T-cell (primary cell): ENCODE measurements at regions not wholly inside any gene's neighbourhood (a gene's known extent, or its start where the extent isn't known, plus 50 kb on each side); places are given as distances from the start of the nearest gene placed in this dataset.

Experiments
- ATAC-seq, 4 experiments: fragments of 200-7000 bp in 3 of 4; fragments of 150-1000 bp in 1 of 4; cut with Tn5 transposase; replicated peaks in 1 of 4; 1 replicate in 3 of 4; 2 replicates in 1 of 4; pipeline ENCODE4 v1.10.0; 2021; ENCODE audit warnings: moderate library complexity in 3 of 4, mild to moderate bottlenecking in 2 of 4, moderate number of reproducible peaks in 1 of 4
- CTCF ChIA-PET, 2 donors: fragments of 300-600 bp; sonication (Branson Sonifier 250); formaldehyde crosslinking; loops; one replicate each; lab custom pipeline; 2022; ENCODE audit warnings: antibody characterized with exemption in 2 of 2; lab: Charles Lee
- POLR2A ChIA-PET, 2 donors: fragments of 300-600 bp; sonication (Branson Sonifier 250); formaldehyde crosslinking; loops; one replicate each; lab custom pipeline; 2022; ENCODE audit warnings: antibody characterized with exemption in 2 of 2; lab: Charles Lee
- DNase-seq, 35 experiments: peaks; one replicate each; pipeline versions ENCODE4 v3.0.0 to v3.0.0-alpha.2; 2013 to 2023
- H3K27ac ChIP-seq: one replicate; pipeline ENCODE4 v1.5.1; 2013; ENCODE audit warnings: low read length
- H3K27me3 ChIP-seq, 2 experiments: replicated peaks in 1 of 2; 1 replicate in 1 of 2; 2 replicates in 1 of 2; pipeline versions ENCODE4 v1.6.1 to v1.7.0; 2013; ENCODE audit warnings: low read length in 1 of 2, mixed read lengths in 1 of 2; ENCODE audit not compliant: control insufficient read depth in 2 of 2, insufficient read depth in 2 of 2; ENCODE audit errors: extremely low read depth in 1 of 2
- H3K36me3 ChIP-seq, 2 donors: 1 replicate in 1 of 2; 2 replicates in 1 of 2; pipeline versions ENCODE4 v1.6.1 to v1.7.0; 2013; ENCODE audit warnings: low read length in 1 of 2; ENCODE audit not compliant: control insufficient read depth in 2 of 2, insufficient read depth in 1 of 2; ENCODE audit errors: extremely low read depth in 1 of 2
- H3K4me1 ChIP-seq, 2 experiments: 1 replicate in 1 of 2; 2 replicates in 1 of 2; pipeline versions ENCODE4 v1.6.1 to v1.7.0; 2013; ENCODE audit warnings: low read length in 2 of 2, mixed read lengths in 1 of 2; ENCODE audit not compliant: insufficient read depth in 2 of 2, control insufficient read depth in 1 of 2; ENCODE audit errors: extremely low read depth in 1 of 2
- H3K4me3 ChIP-seq, 2 donors: 1 replicate in 1 of 2; 2 replicates in 1 of 2; pipeline versions ENCODE4 v1.5.1 to v1.7.0; 2013; ENCODE audit warnings: mild to moderate bottlenecking in 2 of 2, low read length in 1 of 2, moderate library complexity in 1 of 2; ENCODE audit not compliant: control insufficient read depth in 1 of 2; ENCODE audit errors: extremely low read depth in 1 of 2
- H3K9me3 ChIP-seq: 2 replicates; pipeline ENCODE4 v1.7.0; 2013
- H3K27ac Mint-ChIP-seq, 2 donors: one replicate each; pipeline ENCODE4 v1.8.0; 2020 to 2021; ENCODE audit warnings: mild to moderate bottlenecking in 2 of 2, mixed read lengths in 2 of 2
- H3K27me3 Mint-ChIP-seq, 2 donors: one replicate each; pipeline ENCODE4 v1.8.0; 2021 to 2022; ENCODE audit warnings: mixed read lengths in 2 of 2
- H3K36me3 Mint-ChIP-seq: one replicate; pipeline ENCODE4 v1.8.0; 2021; ENCODE audit warnings: mixed read lengths
- H3K4me1 Mint-ChIP-seq, 3 donors: one replicate each; pipeline ENCODE4 v1.8.0; 2020 to 2022; ENCODE audit warnings: mixed read lengths in 3 of 3, mild to moderate bottlenecking in 1 of 3
- H3K4me3 Mint-ChIP-seq, 3 donors: one replicate each; pipeline ENCODE4 v1.8.0; 2020 to 2022; ENCODE audit warnings: mild to moderate bottlenecking in 3 of 3, mixed read lengths in 3 of 3, moderate library complexity in 3 of 3
- H3K9me3 Mint-ChIP-seq, 3 donors: one replicate each; pipeline ENCODE4 v1.8.0; 2020 to 2022; ENCODE audit warnings: mixed read lengths in 3 of 3
- WGBS: methylation state at CpG from one replicate; pipeline ENCODE4 v1.1.5; 2013; ENCODE audit warnings: missing lambda C conversion rate; ENCODE audit not compliant: insufficient coverage; 5-methylcytosine and 5-hydroxymethylcytosine counted together

- POLR2A ChIA-PET: no interaction called here
- Histone ChIP-seq H3K36me3 (no peaks in the 10 kb centered on the region), H3K4me3 (no peak overlapping the region), H3K27ac (no peak overlapping the region), H3K4me1 (no peaks in the 10 kb centered on the region), H3K9me3 (no peaks in the 10 kb centered on the region), H3K27me3 (no peaks in the 10 kb centered on the region)
- Mint-ChIP-seq H3K27me3 (no peaks in the 10 kb centered on the region), H3K36me3 (no peaks in the 10 kb centered on the region), H3K9me3 (peaks cover 0 to 9% (median 1%) of the 10 kb centered on the region in 3 donors), H3K4me3 (no peak overlapping the region), H3K27ac (no peak overlapping the region), H3K4me1 (no peaks in the 10 kb centered on the region)
- ATAC-seq (no peak), DNase-seq (no peak)
- CTCF ChIA-PET: no interaction called here
- no CpG with 5 or more reads among the region's 1 CpG for WGBS
Observed at GRCh38 chr11:92304271-92304670, 79.7 kb downstream of the FAT3 start.

GRCh38 chr11:92306966-92307510 lies 82.4 kb downstream of the FAT3 start:
- no peaks in the 10 kb centered on the region for H3K4me1 Mint-ChIP-seq

GRCh38 chr11:92308366-92308765 lies 83.7 kb downstream of the FAT3 start:
- Mint-ChIP-seq H3K36me3 (no peaks in the 10 kb centered on the region), H3K27ac (no peak overlapping the region), H3K27me3 (no peaks in the 10 kb centered on the region), H3K4me1 (no peaks in the 10 kb centered on the region), H3K9me3 (peaks cover 0 to 9% (median 0%) of the 10 kb centered on the region in 3 donors), H3K4me3 (no peak overlapping the region)
- no peaks in the 10 kb centered on the region for H3K9me3 ChIP-seq
- H3K4me1 ChIP-seq: no peaks in the 10 kb centered on the region
- CTCF ChIA-PET: no interaction called here
- no peak overlapping the region for H3K27ac ChIP-seq
- no peak overlapping the region for H3K4me3 ChIP-seq
- ATAC-seq: no peak
- no peaks in the 10 kb centered on the region for H3K36me3 ChIP-seq
- no peaks in the 10 kb centered on the region for H3K27me3 ChIP-seq
- POLR2A ChIA-PET: no interaction called here
- no peak for DNase-seq

More at GRCh38 chr11:92306966-92307510, 82.4 kb downstream of the FAT3 start:
- H3K27me3 ChIP-seq: no peaks in the 10 kb centered on the region
- CTCF ChIA-PET: no interaction called here
- WGBS: no CpG with 5 or more reads among the region's 1 CpG
- H3K27ac ChIP-seq: no peak overlapping the region
- no peak overlapping the region for H3K4me3 ChIP-seq
- H3K9me3 Mint-ChIP-seq: peaks cover 0 to 12% (median 1%) of the 10 kb centered on the region in 3 donors
- ATAC-seq: no peak
- POLR2A ChIA-PET: no interaction called here
- H3K4me3 Mint-ChIP-seq: no peak overlapping the region
- no peak overlapping the region for H3K27ac Mint-ChIP-seq
- DNase-seq: no peak
- no peaks in the 10 kb centered on the region for H3K4me1 ChIP-seq
- H3K36me3 Mint-ChIP-seq: no peaks in the 10 kb centered on the region
- no peaks in the 10 kb centered on the region for H3K9me3 ChIP-seq
- no peaks in the 10 kb centered on the region for H3K27me3 Mint-ChIP-seq
- H3K36me3 ChIP-seq: no peaks in the 10 kb centered on the region

DNA sequence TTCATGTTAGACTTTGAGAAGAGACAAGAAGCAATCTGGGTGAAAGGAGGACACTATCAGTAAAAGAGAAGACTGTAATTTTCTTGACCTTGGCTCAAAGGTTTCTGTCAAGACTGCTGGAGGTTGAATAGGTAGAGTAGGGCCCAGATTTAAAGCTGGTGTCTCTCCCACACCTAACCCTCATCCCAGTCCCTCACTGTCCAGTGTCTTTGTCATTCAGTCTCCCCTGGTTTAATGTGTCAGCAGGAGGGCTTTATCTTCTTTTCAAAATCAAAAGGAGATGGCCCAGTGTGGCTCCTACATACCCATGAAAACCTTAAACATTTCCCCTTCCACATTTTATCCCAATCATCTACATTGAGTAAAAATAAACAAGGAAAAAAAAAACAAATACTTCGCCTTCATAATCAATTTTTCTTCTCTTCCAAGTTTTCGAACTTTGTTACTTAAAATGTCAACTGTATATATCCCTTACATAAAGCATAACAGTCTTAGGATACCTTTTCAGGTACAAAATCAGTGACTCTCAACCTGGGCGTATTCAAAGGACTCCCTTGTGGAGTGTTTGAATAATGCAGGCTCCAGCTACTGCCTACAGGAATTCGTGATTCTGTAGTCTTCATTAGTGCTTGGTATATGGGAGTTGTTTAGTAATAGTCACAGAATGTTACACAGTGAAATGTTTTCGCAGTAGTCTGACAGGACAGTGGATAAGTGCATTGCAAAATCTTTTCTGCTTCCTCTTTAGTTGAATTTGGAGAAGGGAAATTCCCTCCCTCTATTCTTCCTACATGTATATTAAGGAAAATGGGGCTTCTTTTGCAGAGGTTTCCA lies 87.2 kb downstream of the FAT3 start:
- Mint-ChIP-seq H3K36me3 (no peaks in the 10 kb centered on the region), H3K27ac (no peak overlapping the region), H3K4me3 (no peak overlapping the region), H3K27me3 (no peaks in the 10 kb centered on the region), H3K9me3 (peaks cover 0 to 3% (median 2%) of the 10 kb centered on the region in 3 donors), H3K4me1 (no peaks in the 10 kb centered on the region)
- ATAC-seq (no peak), DNase-seq (no peak)
- WGBS: no CpG with 5 or more reads among the region's 5 CpGs
- ChIA-PET POLR2A (no interaction called here), CTCF (no interaction called here)
- H3K27me3 ChIP-seq: no peaks in the 10 kb centered on the region
- no peak overlapping the region for H3K4me3 ChIP-seq
- H3K9me3 ChIP-seq: no peaks in the 10 kb centered on the region
- H3K27ac ChIP-seq: no peak overlapping the region
- H3K4me1 ChIP-seq: no peaks in the 10 kb centered on the region
- no peaks in the 10 kb centered on the region for H3K36me3 ChIP-seq

GRCh38 chr11:92313784-92314183 lies 89.2 kb downstream of the FAT3 start:
- DNase-seq (no peak), ATAC-seq (no peak)
- CTCF ChIA-PET: no interaction called here
- Mint-ChIP-seq H3K9me3 (peaks cover 0 to 3% (median 2%) of the 10 kb centered on the region in 3 donors), H3K36me3 (no peaks in the 10 kb centered on the region), H3K4me1 (no peaks in the 10 kb centered on the region), H3K27ac (no peak overlapping the region), H3K27me3 (no peaks in the 10 kb centered on the region), H3K4me3 (no peak overlapping the region)
- no peak overlapping the region for H3K4me3 ChIP-seq
- H3K9me3 ChIP-seq: no peaks in the 10 kb centered on the region
- H3K27ac ChIP-seq: no peak overlapping the region
- 94% methylated on average over 2 of the region's 5 CpGs for WGBS
- no peaks in the 10 kb centered on the region for H3K36me3 ChIP-seq
- no peaks in the 10 kb centered on the region for H3K4me1 ChIP-seq
- no peaks in the 10 kb centered on the region for H3K27me3 ChIP-seq
- POLR2A ChIA-PET: no interaction called here

DNA sequence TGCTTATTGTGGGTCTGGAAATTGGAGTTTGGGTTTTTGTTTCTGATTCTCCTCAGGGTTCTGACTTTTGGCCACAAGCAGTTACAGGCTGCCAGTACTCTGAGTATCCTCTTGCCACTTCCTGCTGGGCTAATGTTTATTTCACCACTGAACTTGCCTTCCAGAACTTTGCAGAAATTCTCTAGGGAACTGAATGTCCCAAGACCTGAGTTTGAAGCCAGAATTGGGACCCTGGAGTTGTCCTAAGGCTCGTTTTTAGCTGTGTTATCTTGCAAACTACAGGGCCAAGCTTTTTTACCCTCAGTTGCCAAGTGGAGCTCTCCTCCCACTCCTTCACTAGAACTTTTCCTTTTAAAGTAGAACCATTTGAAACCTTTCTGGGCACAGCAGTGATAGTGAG lies 89.9 kb downstream of the FAT3 start:
- Mint-ChIP-seq H3K4me1 (no peaks in the 10 kb centered on the region), H3K27ac (no peak overlapping the region), H3K4me3 (no peak overlapping the region)

More for the DNA sequence above, 89.9 kb downstream of the FAT3 start:
- Histone ChIP-seq H3K27ac (no peak overlapping the region), H3K9me3 (no peaks in the 10 kb centered on the region), H3K27me3 (no peaks in the 10 kb centered on the region), H3K36me3 (no peaks in the 10 kb centered on the region), H3K4me1 (no peaks in the 10 kb centered on the region), H3K4me3 (no peak overlapping the region)
- no peak for DNase-seq
- H3K36me3 Mint-ChIP-seq: no peaks in the 10 kb centered on the region
- CTCF ChIA-PET: no interaction called here
- peaks cover 0 to 3% (median 2%) of the 10 kb centered on the region in 3 donors for H3K9me3 Mint-ChIP-seq
- POLR2A ChIA-PET: no interaction called here
- ATAC-seq: no peak
- H3K27me3 Mint-ChIP-seq: no peaks in the 10 kb centered on the region
- 43% methylated on average over 1 of the region's 1 CpG for WGBS
